GM23248 (cell line): ENCODE measurements at regions not wholly inside any gene's neighbourhood (a gene's known extent, or its start where the extent isn't known, plus 50 kb on each side); places are given as distances from the start of the nearest gene placed in this dataset.

Experiments
- EZH2 ChIP-seq: fragments of 200-600 bp; sonication (generic); IDR thresholded peaks from 2 replicates; pipeline ENCODE4 v1.6.1; 2018; ENCODE audit warnings: antibody characterized with exemption, mild to moderate bottlenecking; ENCODE audit not compliant: insufficient read depth, poor library complexity, severe bottlenecking
- EZH2phosphoT487 ChIP-seq: fragments of 200-600 bp; sonication (generic); IDR thresholded peaks from 2 replicates; pipeline ENCODE4 v1.6.1; 2018; ENCODE audit warnings: antibody characterized with exemption, moderate library complexity, mild to moderate bottlenecking, low read depth; ENCODE audit not compliant: insufficient read depth

GRCh38 chr19:28469544-28469943, 743.4 kb downstream of the UQCRFS1 start:
- TF ChIP-seq EZH2phosphoT487 (no peak), EZH2 (no peak)
